ENCODE measurements at regions not wholly inside any gene's neighbourhood (a gene's known extent, or its start where the extent isn't known, plus 50 kb on each side); places are given as distances from the start of the nearest gene placed in this dataset.
"Not testable (repeated sequence)": the region's sequence is repeated elsewhere in the genome, so short reads cannot be mapped to it uniquely, and the experiment has no call there.

DNA sequence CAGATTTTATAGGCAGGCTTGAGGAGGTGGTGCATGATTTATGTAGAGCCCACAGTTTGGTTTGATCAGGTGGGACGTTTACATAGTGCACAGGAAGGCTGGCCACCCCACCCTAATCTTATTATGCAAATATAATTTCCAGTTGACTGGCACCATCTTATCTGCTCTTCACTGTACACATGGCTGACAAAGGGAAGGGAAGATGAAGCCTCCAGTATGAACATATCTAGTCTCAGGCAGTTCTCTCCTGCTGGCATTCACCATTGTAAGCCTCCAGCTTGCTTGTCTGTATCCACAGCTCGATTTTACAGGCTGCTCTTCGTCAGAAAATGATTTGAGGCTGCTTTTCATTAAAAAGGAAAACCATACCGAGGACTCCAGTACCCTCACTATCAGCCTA lies 278.3 kb downstream of the TECRL start:
- CTCF ChIA-PET, result no interaction called here
- Mint-ChIP-seq H3K27me3 (no peaks in the 10 kb centered on the region), H3K4me3 (no peak overlapping the region), H3K36me3 (ENCODE audit: low read depth) (no peaks in the 10 kb centered on the region), H3K27ac (no peak overlapping the region), H3K4me1 (no peaks in the 10 kb centered on the region), H3K9me3 (ENCODE audit: low read depth) (no peaks in the 10 kb centered on the region)
- POLR2A ChIA-PET, result no interaction called here
- DNase-seq (no peak), ATAC-seq (no peak)
- intact Hi-C loops (cut with DNase I, micrococcal nuclease), result no loop called here

DNA sequence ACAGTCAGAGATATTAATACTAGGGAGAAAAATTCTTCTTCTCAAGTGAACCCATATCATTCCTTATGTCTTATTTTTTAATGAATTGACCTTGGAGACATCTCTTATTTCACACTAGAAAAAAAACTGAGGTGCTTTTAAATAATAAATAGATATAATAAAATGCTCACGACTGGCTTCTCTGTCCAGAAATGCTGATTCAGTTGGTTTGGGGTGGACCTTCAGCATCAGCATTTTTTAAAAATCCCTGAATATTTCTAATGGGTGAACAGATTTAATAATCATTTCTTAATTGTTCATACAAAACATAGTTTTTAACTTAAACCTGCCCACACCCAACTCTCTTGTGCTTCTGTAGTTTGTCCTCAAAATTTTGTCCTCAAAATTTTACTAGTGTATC lies 283.9 kb downstream of the TECRL start:
- Mint-ChIP-seq H3K27me3 (no peaks in the 10 kb centered on the region), H3K9me3 (ENCODE audit: low read depth) (peaks cover 5% of the 10 kb centered on the region), H3K36me3 (ENCODE audit: low read depth) (no peaks in the 10 kb centered on the region), H3K27ac (no peak overlapping the region), H3K4me3 (no peak overlapping the region), H3K4me1 (no peaks in the 10 kb centered on the region)
- DNase-seq (no peak), ATAC-seq (no peak)
- ChIA-PET CTCF (no interaction called here), POLR2A (no interaction called here)
- intact Hi-C loops (cut with DNase I, micrococcal nuclease), result no loop called here

DNA sequence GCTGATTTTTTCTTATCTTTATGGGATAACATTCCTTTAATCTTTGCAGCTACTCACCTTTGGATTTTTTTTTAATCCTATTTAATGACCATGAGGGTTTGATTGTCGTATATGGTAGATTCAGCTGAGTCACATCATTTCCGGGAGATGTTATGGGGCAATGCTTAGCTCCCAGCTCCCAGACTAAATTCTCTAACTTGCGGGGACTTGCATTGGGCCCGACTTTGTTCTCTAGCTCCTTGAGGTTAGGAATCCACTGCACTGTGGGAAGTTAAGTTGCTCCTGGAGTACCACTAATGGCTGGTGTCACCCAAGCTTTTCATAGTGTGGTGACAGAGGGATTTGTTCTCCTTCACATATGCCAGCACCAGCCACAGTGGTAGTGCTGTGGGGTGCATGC lies 287.4 kb downstream of the TECRL start:
- no peaks in the 10 kb centered on the region for H3K36me3 Mint-ChIP-seq (ENCODE audit: low read depth)
- ChIA-PET POLR2A (no interaction called here), CTCF (no interaction called here)
- peaks cover 17% of the 10 kb centered on the region for H3K9me3 Mint-ChIP-seq (ENCODE audit: low read depth)
- intact Hi-C loops (cut with DNase I, micrococcal nuclease), result no loop called here
- no peak for DNase-seq
- ATAC-seq, result no peak
- H3K4me1 Mint-ChIP-seq, result no peaks in the 10 kb centered on the region
- H3K4me3 Mint-ChIP-seq, result no peak overlapping the region
- no peaks in the 10 kb centered on the region for H3K27me3 Mint-ChIP-seq
- H3K27ac Mint-ChIP-seq, result no peak overlapping the region

DNA sequence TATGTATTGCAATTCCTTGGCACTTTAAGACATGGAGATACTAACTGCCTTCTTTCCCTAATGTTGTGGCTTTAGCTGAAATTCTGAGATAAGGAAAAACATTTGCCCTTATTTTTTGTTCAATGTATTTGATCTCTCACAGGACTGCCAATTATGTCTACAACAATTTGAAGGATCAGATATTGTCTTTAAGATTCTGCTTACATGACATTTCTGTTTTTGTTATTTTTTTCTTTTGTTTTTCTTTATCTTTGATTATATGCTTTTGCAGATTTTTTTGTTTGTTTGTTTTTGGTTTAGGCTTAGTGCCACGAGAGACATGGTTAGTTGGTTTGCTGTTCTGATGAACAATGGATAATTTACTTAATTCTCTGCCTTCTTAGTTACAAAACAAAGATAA lies 303.3 kb downstream of the TECRL start:
- Mint-ChIP-seq H3K9me3 (ENCODE audit: low read depth) (peaks cover 2% of the 10 kb centered on the region), H3K27me3 (no peaks in the 10 kb centered on the region), H3K4me3 (no peak overlapping the region), H3K4me1 (no peaks in the 10 kb centered on the region), H3K27ac (no peak overlapping the region), H3K36me3 (ENCODE audit: low read depth) (no peaks in the 10 kb centered on the region)
- ATAC-seq, result no peak
- no peak for DNase-seq
- POLR2A ChIA-PET, result no interaction called here
- CTCF ChIA-PET, result no interaction called here
- intact Hi-C loops (cut with DNase I, micrococcal nuclease), result no loop called here

DNA sequence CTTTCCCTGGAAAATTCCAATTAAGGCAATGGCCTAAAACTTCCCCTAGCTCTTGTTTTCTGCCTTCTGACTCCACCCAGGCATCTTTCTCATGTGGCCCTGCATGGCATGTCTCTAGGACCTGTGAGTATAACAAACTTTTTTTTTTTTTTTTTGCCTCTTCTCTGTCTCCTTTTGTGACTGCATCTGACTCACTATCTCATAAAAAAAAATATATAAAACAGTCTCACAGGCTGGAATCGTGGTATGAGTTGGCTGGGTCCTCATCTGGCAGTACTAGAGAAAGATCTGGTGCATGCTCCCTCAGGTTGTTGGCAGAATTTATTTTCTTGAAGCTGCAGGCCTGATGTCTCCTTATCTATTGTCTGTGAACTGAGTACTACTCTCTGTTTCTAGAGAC lies 313.9 kb downstream of the TECRL start:
- Mint-ChIP-seq H3K27ac (no peak overlapping the region), H3K36me3 (ENCODE audit: low read depth) (no peaks in the 10 kb centered on the region), H3K4me3 (no peak overlapping the region), H3K27me3 (no peaks in the 10 kb centered on the region), H3K4me1 (no peaks in the 10 kb centered on the region), H3K9me3 (ENCODE audit: low read depth) (peaks cover 5% of the 10 kb centered on the region)
- intact Hi-C loops (cut with DNase I, micrococcal nuclease), result no loop called here
- DNase-seq (no peak), ATAC-seq (no peak)
- CTCF ChIA-PET, result interaction anchor here (0.6 kb wide), 1 partner anchor 15 kb away, joined by 3 read pairs; no protein-coding TSS in a partner anchor
- POLR2A ChIA-PET, result no interaction called here

DNA sequence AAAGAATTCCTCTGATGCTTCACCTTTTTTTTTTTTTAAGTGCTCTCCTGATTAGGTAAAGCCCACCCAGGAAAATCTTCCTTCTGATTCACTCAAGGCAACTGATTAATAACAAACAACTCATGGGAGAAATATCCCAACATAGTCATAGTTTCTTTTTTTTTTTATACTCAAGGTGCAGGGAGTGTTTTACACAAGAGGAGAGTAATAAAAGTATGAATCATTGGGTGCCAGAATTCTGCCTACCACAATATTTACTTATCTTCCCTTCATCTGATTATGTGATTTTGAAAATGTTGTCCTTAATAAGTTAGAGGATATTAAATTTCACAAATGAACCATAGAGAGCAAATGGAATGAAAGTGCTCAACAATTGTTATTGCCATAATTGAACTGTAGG lies 329.9 kb downstream of the TECRL start:
- H3K9me3 Mint-ChIP-seq (ENCODE audit: low read depth), result peaks cover 4% of the 10 kb centered on the region
- H3K27ac Mint-ChIP-seq, result no peak overlapping the region
- DNase-seq (no peak), ATAC-seq (no peak)
- H3K4me1 Mint-ChIP-seq, result no peaks in the 10 kb centered on the region
- no peaks in the 10 kb centered on the region for H3K36me3 Mint-ChIP-seq (ENCODE audit: low read depth)
- H3K27me3 Mint-ChIP-seq, result no peaks in the 10 kb centered on the region
- intact Hi-C loops (cut with DNase I, micrococcal nuclease), result no loop called here
- ChIA-PET POLR2A (no interaction called here), CTCF (no interaction called here)
- H3K4me3 Mint-ChIP-seq, result no peak overlapping the region

DNA sequence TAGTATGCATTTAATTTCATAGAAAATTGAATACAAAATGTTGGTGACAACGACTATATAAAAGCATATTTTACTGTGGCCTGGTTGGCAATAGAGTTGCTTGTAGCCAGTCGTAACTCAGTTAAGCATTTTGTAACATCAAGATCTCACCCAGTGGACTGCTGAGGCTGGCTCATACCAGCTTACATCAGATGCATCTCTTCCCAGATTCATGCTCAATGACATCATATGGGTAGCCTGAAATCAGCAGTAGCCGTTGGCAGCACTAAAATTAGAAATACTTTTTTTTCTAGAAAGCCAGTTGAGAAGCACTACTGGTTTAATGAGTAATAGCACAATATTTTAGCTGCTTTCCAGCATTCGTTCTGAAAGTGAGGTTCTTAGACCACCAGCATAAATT lies 341.2 kb downstream of the TECRL start:
- ATAC-seq (no peak), DNase-seq (no peak)
- H3K4me3 Mint-ChIP-seq, result no peak overlapping the region
- ChIA-PET POLR2A (no interaction called here), CTCF (no interaction called here)
- H3K4me1 Mint-ChIP-seq, result no peaks in the 10 kb centered on the region
- H3K27ac Mint-ChIP-seq, result no peak overlapping the region
- H3K36me3 Mint-ChIP-seq (ENCODE audit: low read depth), result no peaks in the 10 kb centered on the region
- H3K9me3 Mint-ChIP-seq (ENCODE audit: low read depth), result peaks cover 8% of the 10 kb centered on the region
- intact Hi-C loops (cut with DNase I, micrococcal nuclease), result no loop called here
- no peaks in the 10 kb centered on the region for H3K27me3 Mint-ChIP-seq

DNA sequence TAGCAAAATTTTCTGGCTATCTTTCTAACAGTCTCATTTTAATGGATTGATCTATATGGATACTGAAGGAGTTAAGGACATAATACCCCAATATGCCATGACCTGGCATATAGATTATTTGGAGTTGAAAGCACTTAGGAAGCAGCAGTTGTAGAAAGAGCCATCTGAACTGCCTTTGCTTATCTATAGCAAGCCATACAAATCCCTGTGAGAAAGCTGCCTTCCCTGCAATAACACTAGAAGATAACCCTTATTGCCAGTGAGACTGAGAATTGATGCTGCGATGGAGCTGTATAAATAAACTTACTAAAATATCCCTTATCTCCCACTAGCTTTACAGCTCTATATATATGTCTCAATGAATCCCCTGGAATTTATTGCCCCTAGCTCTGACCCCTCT lies 346.3 kb downstream of the TECRL start:
- H3K27ac Mint-ChIP-seq, result no peak overlapping the region
- intact Hi-C loops (cut with DNase I, micrococcal nuclease), result no loop called here
- no peaks in the 10 kb centered on the region for H3K4me1 Mint-ChIP-seq
- H3K27me3 Mint-ChIP-seq, result no peaks in the 10 kb centered on the region
- POLR2A ChIA-PET, result no interaction called here
- H3K36me3 Mint-ChIP-seq (ENCODE audit: low read depth), result no peaks in the 10 kb centered on the region
- H3K9me3 Mint-ChIP-seq (ENCODE audit: low read depth), result peaks cover 2% of the 10 kb centered on the region
- H3K4me3 Mint-ChIP-seq, result no peak overlapping the region
- ATAC-seq, result no peak
- no peak for DNase-seq
- CTCF ChIA-PET, result no interaction called here

DNA sequence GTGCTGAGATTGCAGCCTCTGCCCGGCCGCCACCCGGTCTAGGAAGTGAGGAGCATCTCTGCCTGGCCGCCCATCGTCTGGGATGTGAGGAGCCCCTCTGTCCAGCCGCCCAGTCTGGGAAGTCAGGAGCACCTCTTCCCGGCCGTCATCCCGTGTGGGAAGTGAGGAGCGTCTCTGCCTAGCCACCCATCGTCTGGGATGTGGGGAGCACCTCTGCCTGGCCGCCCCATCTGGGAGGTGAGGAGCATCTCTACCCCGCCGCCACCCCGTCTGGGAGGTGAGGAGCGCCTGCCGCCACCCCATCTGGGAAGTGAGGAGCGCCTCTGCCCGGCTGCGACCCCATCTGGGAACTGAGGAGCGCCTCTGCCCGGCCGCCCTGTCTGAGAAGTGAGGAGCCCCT lies 372.2 kb downstream of the TECRL start:
- H3K4me3 Mint-ChIP-seq; H3K36me3 Mint-ChIP-seq (ENCODE audit: low read depth); H3K4me1 Mint-ChIP-seq; CTCF ChIA-PET; ATAC-seq; DNase-seq; POLR2A ChIA-PET; H3K27me3 Mint-ChIP-seq; H3K27ac Mint-ChIP-seq; intact Hi-C loops (cut with DNase I, micrococcal nuclease): not testable (repeated sequence)
- H3K9me3 Mint-ChIP-seq (ENCODE audit: low read depth), result peaks cover 11% of the 10 kb centered on the region

DNA sequence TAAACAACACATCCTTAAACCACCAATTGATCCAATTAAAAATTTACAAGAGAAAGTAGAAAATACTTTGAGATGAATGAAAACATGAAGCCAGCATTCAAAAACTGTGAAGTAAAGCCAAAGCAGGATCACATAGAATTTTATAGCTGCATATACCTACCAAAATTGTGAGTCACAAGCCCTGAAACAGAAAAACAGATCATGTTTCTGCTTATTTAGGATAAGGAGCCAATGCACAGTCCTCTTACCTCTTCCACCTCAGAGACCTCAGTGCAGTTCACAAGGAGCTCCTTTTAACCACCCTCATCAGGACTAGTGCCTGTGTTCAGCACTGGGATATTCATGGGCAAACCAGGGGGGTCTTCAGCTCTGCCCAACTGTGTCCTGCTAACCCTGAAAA lies 386.7 kb downstream of the TECRL start:
- no peak overlapping the region for H3K27ac Mint-ChIP-seq
- POLR2A ChIA-PET, result no interaction called here
- no peaks in the 10 kb centered on the region for H3K4me1 Mint-ChIP-seq
- DNase-seq, result no peak
- no peak for ATAC-seq
- H3K9me3 Mint-ChIP-seq (ENCODE audit: low read depth), result peaks cover 24% of the 10 kb centered on the region
- intact Hi-C loops (cut with DNase I, micrococcal nuclease), result no loop called here
- H3K27me3 Mint-ChIP-seq, result no peaks in the 10 kb centered on the region
- CTCF ChIA-PET, result no interaction called here
- no peak overlapping the region for H3K4me3 Mint-ChIP-seq
- H3K36me3 Mint-ChIP-seq (ENCODE audit: low read depth), result no peaks in the 10 kb centered on the region

DNA sequence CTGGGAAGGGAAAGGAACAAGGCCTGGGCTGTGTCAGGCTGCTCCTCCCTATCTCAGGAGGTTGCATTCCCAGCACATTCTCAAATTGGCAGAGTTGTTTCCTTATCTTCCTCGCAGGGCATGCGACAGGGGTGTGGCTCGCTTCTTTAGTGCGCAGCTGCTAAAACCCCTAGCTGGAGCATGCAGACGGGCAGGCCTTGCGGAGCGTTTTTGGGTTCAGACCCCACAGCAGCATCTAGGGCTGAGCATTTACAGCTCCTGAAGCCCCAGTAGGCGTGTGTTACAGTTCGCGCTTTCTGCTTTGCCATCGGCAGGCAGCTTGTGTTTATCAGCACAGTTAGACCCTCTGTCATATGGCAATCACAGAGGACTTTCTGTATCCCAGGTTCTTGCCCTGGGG lies 392.4 kb downstream of the TECRL start:
- Mint-ChIP-seq H3K27me3 (no peaks in the 10 kb centered on the region), H3K27ac (no peak overlapping the region), H3K9me3 (ENCODE audit: low read depth) (peaks cover 13% of the 10 kb centered on the region), H3K4me3 (no peak overlapping the region), H3K36me3 (ENCODE audit: low read depth) (no peaks in the 10 kb centered on the region), H3K4me1 (no peaks in the 10 kb centered on the region)
- intact Hi-C loops (cut with DNase I, micrococcal nuclease), result no loop called here
- ChIA-PET POLR2A (no interaction called here), CTCF (no interaction called here)
- no peak for DNase-seq
- ATAC-seq, result no peak

DNA sequence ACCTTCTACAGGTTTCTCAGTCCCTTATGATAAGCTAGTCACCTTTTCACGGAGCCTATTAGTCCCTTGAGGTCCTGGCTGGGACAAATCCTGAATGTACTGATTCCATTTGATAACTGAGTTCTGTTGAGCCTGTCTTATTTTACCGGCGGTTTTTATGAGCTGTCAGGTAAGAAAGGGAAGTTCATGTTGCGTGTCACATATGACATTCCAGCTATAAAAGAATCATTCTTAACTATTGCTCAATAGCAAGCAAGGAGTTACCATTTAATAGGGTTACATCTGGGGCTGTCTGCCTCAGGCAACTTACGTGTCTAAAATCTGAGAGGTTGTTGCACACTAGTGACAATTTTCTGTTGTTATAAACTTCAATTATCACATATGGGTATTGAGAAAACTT lies 394.6 kb downstream of the TECRL start:
- ChIA-PET CTCF (no interaction called here), POLR2A (no interaction called here)
- no peaks in the 10 kb centered on the region for H3K36me3 Mint-ChIP-seq (ENCODE audit: low read depth)
- no peaks in the 10 kb centered on the region for H3K4me1 Mint-ChIP-seq
- no peak overlapping the region for H3K27ac Mint-ChIP-seq
- intact Hi-C loops (cut with DNase I, micrococcal nuclease), result no loop called here
- no peak for DNase-seq
- no peaks in the 10 kb centered on the region for H3K27me3 Mint-ChIP-seq
- no peak overlapping the region for H3K4me3 Mint-ChIP-seq
- no peak for ATAC-seq
- H3K9me3 Mint-ChIP-seq (ENCODE audit: low read depth), result peaks cover 10% of the 10 kb centered on the region

DNA sequence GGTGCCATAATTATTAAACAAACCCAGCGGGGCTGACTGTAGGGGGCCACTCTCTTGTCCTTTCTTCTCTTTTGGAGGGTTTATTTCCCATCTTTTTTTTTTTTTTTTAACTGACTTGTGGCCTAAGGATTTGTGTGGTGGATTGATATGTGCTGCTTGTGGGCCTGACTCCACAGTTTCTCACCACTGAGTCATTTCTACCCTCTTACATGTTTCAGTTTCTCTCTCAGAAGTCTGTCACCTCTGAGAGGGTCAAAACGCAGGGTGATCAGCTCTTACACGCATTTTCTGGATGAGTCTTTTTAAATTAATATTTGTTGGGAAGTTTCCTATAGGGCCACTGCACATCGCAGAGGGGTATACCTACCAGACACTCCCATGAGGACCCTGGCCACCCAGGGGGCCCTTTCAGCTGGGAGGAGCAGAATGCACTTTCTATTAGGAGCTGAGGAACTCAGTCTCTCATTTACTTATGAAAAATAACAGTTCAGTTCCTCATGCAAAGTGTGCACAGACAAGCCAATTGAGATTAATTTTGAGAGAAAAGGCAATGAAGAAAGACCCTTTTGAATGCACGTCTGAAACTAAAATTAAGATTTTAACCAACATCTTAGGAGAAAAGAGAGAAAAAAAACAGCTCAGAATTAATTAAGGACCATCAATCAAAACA lies 407.9 kb downstream of the TECRL start:
- peaks cover 14% of the 10 kb centered on the region for H3K9me3 Mint-ChIP-seq (ENCODE audit: low read depth)
- intact Hi-C loops (cut with DNase I, micrococcal nuclease), result no loop called here
- ChIA-PET POLR2A (no interaction called here), CTCF (no interaction called here)
- DNase-seq (no peak), ATAC-seq (no peak)
- H3K36me3 Mint-ChIP-seq (ENCODE audit: low read depth), result no peaks in the 10 kb centered on the region
- no peak overlapping the region for H3K4me3 Mint-ChIP-seq
- H3K27ac Mint-ChIP-seq, result no peak overlapping the region
- no peaks in the 10 kb centered on the region for H3K27me3 Mint-ChIP-seq
- H3K4me1 Mint-ChIP-seq, result no peaks in the 10 kb centered on the region

Data from activated CD4-positive, alpha-beta T cell treated with anti-CD3 and anti-CD28 coated beads for 36 hours (primary cell).